ENCODE measurements at regions not wholly inside any gene's neighbourhood (a gene's known extent, or its start where the extent isn't known, plus 50 kb on each side); places are given as distances from the start of the nearest gene placed in this dataset.

GRCh38 chr18:5632041-5632440 lies 88.2 kb upstream of the EPB41L3 start:
- TF ChIP-seq CTCF (IDR thresholded peaks at IDR 0.05; ENCODE audit: low read length, missing control alignments): no peak
- H3K4me3 ChIP-seq (replicated peaks; ENCODE audit: low read depth, low read length): no peak overlapping the region
- no peak for DNase-seq (ENCODE audit: low read depth)

GRCh38 chr18:5630900-5631413 lies 87.2 kb upstream of the EPB41L3 start:
- no peak for TF ChIP-seq CTCF (IDR thresholded peaks at IDR 0.05; ENCODE audit: low read length, missing control alignments)
- no peak overlapping the region for H3K4me3 ChIP-seq (replicated peaks; ENCODE audit: low read depth, low read length)
- DNase-seq (ENCODE audit: low read depth): no peak

GRCh38 chr18:5630057-5630899 lies 86.5 kb upstream of the EPB41L3 start:
- peak; percentile 55 for DNase-seq (ENCODE audit: low read depth)
- TF ChIP-seq CTCF (IDR thresholded peaks at IDR 0.05; ENCODE audit: low read length, missing control alignments): no peak
- peak overlapping the region; percentile 56 for H3K4me3 ChIP-seq (replicated peaks; ENCODE audit: low read depth, low read length)

GRCh38 chr18:5628512-5629255 lies 84.9 kb upstream of the EPB41L3 start:
- H3K4me3 ChIP-seq (replicated peaks; ENCODE audit: low read depth, low read length): peak overlapping the region; percentile 56
- TF ChIP-seq CTCF (IDR thresholded peaks at IDR 0.05; ENCODE audit: low read length, missing control alignments): no peak
- peak; percentile 35 for DNase-seq (ENCODE audit: low read depth)

- H3K4me3 ChIP-seq (replicated peaks; ENCODE audit: low read depth, low read length): peak overlapping the region; percentile 56
- no peak for TF ChIP-seq CTCF (IDR thresholded peaks at IDR 0.05; ENCODE audit: low read length, missing control alignments)
- no peak for DNase-seq (ENCODE audit: low read depth)
Measured at GRCh38 chr18:5627776-5628511, 84.1 kb upstream of the EPB41L3 start.

- H3K4me3 ChIP-seq (replicated peaks; ENCODE audit: low read depth, low read length): no peak overlapping the region
- no peak for DNase-seq (ENCODE audit: low read depth)
- no peak for TF ChIP-seq CTCF (IDR thresholded peaks at IDR 0.05; ENCODE audit: low read length, missing control alignments)
Measured at GRCh38 chr18:5626130-5626880, 82.5 kb upstream of the EPB41L3 start.

Measured in fibroblast of pulmonary artery (primary cell).